ENCODE measurements at regions not wholly inside any gene's neighbourhood (a gene's known extent, or its start where the extent isn't known, plus 50 kb on each side); places are given as distances from the start of the nearest gene placed in this dataset.

- TF ChIP-seq POLR2A (IDR thresholded peaks at IDR 0.05; ENCODE audit: low read length) (no peak), GATA1 (IDR thresholded peaks at IDR 0.05; ENCODE audit: low read depth, low read length) (no peak)
These were observed 266.4 kb upstream of the IRX4 start for GRCh38 chr5:2149195-2149539.
